Suprapubic skin (tissue), 3 donors: ENCODE measurements at regions not wholly inside any gene's neighbourhood (a gene's known extent, or its start where the extent isn't known, plus 50 kb on each side); places are given as distances from the start of the nearest gene placed in this dataset.

ENCODE experiments used
- CTCF ChIP-seq, 2 donors: fragments of 200-600 bp in 1 of 2; fragments of 450-650 bp in 1 of 2; sonication (generic) in 1 of 2; IDR thresholded peaks; one replicate each; pipeline ENCODE4 v1.5.1; 2016 to 2019; ENCODE audit warnings: antibody characterized with exemption in 2 of 2, mild to moderate bottlenecking in 1 of 2, moderate library complexity in 1 of 2
- POLR2AphosphoS5 ChIP-seq, 3 donors: sonication (generic); formaldehyde crosslinking; IDR thresholded peaks; one replicate each; pipeline ENCODE4 v1.6.1; 2017; ENCODE audit warnings: antibody characterized with exemption in 3 of 3

DNA sequence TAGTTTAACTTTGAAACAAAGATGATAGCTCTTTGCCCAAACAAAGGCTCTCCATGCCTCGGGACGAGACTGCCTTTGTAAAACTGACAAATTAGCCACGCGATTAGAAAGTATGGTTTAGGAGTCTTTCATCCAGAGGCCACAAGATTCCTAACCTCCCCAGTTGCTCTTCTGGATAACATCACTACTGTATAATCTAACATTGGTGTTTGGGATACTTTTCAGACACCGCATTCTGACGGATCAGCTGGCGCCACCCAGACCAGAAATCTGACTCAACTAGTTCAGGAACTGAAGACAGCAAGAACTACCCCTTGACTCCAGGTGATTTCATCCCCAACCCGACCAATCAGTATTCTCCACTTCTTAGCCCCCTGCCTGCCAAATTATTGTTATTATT, 98.1 kb upstream of the TEX13D start:
- TF ChIP-seq CTCF (IDR thresholded peaks at IDR 0.05) (no peak), POLR2AphosphoS5 (IDR thresholded peaks at IDR 0.05) (no peak)
